ENCODE measurements at regions not wholly inside any gene's neighbourhood (a gene's known extent, or its start where the extent isn't known, plus 50 kb on each side); places are given as distances from the start of the nearest gene placed in this dataset.

- TF ChIP-seq, protein P1, sequence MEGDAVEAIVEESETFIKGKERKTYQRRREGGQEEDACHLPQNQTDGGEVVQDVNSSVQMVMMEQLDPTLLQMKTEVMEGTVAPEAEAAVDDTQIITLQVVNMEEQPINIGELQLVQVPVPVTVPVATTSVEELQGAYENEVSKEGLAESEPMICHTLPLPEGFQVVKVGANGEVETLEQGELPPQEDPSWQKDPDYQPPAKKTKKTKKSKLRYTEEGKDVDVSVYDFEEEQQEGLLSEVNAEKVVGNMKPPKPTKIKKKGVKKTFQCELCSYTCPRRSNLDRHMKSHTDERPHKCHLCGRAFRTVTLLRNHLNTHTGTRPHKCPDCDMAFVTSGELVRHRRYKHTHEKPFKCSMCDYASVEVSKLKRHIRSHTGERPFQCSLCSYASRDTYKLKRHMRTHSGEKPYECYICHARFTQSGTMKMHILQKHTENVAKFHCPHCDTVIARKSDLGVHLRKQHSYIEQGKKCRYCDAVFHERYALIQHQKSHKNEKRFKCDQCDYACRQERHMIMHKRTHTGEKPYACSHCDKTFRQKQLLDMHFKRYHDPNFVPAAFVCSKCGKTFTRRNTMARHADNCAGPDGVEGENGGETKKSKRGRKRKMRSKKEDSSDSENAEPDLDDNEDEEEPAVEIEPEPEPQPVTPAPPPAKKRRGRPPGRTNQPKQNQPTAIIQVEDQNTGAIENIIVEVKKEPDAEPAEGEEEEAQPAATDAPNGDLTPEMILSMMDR (IDR thresholded peaks at IDR 0.05) = no peak
- no peak for TF ChIP-seq POLR2A (IDR thresholded peaks at IDR 0.05)
Measured at GRCh38 chr5:124025306-124025845, 513.4 kb downstream of the CSNK1G3 start.
